HG02981 (cell line): ENCODE measurements at regions not wholly inside any gene's neighbourhood (a gene's known extent, or its start where the extent isn't known, plus 50 kb on each side); places are given as distances from the start of the nearest gene placed in this dataset.
A peak's percentile ranks its signal among the peaks of the same experiment; 100 is the strongest.

Experiments used
- ATAC-seq: cut with Tn5 transposase; IDR thresholded peaks from one replicate; pipeline ENCODE4 v1.9.1; 2021; ENCODE audit warnings: mild to moderate bottlenecking, moderate library complexity; ENCODE audit not compliant: unreplicated experiment

DNA sequence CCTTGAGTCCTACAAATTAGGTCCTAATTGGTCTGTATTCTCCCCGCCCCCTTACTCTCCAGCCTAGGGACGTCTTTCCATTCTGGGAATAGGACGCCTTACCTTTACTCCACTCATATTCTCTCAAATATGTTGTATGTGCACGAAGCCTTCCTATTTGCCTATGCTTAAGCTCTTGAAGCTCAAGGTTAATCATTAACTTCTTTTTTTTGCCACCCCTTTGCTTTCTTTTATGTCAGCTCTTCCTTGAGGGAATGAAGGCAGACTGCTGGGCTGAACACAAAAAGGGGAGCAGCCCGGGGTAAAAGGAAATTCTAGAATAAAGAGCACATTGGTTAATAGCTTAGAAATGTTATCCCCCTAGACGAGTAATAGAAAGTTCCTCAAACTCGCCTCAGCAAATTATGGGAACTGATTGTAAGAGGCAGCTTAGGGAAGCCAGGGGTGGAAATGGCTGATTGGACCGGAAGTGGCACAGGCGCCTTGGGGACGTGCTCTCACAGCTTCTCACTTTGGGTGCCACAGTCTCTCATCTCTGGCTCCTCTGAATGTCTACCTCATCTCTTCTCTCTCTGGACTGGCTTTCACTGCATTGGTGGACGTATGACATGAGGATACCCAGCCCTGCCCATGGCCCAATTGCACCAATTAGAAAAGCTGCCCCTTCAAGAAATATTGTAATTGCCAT is 122.3 kb upstream of the IL12B start:
- ATAC-seq = no peak

DNA sequence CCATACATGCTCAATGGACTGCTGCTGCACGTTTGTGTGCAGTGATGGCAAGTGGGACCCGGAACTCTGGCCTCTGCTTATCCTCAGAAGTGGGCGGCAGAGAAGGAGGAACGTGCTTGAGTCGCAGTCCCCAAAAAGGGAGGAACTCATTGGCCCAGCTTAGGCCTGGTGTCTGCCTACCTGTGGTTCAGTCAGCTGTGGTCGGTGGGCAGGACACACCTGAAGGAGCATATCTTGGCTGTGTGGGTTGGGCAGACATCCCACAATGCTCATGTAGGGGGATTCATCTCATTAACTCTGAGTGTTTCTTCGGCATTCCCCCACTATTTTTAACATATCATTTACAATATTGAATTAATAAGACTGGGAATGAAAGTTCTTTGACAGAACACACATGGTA is 122.9 kb upstream of the IL12B start:
- no peak for ATAC-seq

DNA sequence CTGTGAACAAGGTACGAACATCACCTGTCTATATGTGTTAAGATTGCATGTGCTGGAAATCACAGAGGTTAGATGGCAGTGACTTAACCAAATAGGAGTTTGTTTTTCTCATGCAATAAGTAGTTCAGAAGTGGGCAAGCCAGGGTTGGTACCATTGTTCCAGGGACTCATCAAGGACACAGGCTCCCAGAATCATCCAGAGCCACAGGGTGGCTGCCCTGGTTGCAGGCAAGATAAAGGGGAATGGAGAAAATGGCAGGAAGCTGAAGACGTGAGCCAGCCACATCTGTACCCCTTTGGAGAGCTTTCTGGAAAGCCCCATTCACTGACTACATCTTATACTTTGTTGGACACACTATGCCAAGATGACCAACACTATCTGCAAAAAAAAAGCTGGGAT is 126.0 kb upstream of the IL12B start:
- ATAC-seq = no peak

DNA sequence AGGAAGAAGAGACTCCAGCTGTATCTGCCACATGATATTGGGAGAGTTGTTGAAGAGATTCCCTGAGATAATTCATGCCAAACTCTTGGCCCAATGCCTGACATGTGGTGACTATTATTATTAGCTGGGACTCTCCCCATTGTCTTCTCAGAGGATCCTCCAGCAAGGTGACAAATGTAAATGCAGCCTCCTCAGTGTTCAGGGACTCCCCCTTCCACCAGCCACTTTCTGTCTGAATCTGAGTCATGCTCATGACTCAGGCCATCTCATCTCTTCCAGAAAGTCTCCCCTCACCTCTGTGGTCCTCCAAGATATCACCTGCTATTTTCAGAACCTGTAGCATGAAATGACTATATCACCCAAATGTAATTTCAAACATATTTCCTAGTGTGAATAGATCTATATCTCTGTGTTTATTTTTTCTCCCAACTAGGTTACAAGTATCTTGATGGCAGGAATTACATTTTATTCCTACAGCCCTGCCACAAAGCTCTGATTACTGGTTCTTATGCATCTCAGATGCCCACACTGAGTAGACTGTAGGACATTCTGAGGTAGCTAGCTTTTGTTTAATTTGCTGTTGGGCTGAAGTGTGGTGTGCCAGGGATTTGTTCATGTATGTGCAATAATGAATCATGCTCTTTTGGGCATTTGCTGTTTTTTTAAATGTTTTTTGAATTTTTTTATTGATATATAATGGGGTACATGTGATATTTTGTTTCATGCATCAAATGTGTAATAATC is 126.6 kb upstream of the IL12B start:
- ATAC-seq = peak; percentile 82

DNA sequence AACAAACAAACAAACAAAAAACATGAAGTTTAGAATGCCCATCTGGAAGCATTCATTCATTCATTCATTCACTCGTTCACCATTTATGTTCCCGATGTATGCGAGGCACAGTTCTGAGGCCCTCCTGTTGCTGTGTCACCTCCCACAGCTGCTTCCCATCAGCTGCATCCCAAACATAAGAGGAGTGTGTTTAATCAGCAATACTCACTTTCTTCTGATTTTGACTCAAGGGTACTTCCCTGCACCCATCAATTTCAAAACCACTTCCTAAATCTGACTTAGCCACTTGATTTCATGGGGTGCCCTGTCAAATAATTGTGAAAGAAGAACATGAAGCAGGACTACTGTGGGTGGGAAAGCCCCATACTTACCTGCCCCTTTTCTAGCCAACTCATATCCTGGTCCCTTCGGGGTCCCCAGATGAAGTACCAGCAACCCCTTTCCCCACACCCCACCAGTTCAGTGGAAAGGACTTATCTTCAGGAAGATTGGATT is 128.0 kb upstream of the IL12B start:
- ATAC-seq = peak; percentile 31

DNA sequence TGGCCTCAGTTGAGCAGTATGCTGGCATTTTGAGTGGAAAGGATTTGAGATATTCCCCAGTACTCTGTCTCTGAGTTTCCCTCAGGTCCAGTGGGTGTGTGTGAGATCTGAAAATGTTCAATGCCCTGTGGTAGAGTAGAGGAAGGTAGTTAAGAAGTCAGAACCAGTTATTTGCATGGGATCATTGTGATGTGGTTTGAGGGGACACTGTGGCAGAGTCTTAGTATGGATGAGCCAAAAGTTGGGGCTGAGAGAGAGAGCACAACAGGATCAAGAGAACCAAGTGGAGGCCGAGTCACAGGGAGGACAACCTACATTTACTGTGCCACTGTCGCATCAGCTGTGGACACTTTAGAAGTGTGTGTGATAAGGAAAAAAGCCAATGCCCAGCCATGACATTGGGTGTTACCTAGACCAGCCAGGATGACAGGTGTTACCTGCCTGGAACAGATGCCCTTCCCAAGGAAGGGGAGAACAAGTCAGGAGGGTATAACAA is 128.9 kb upstream of the IL12B start:
- no peak for ATAC-seq

DNA sequence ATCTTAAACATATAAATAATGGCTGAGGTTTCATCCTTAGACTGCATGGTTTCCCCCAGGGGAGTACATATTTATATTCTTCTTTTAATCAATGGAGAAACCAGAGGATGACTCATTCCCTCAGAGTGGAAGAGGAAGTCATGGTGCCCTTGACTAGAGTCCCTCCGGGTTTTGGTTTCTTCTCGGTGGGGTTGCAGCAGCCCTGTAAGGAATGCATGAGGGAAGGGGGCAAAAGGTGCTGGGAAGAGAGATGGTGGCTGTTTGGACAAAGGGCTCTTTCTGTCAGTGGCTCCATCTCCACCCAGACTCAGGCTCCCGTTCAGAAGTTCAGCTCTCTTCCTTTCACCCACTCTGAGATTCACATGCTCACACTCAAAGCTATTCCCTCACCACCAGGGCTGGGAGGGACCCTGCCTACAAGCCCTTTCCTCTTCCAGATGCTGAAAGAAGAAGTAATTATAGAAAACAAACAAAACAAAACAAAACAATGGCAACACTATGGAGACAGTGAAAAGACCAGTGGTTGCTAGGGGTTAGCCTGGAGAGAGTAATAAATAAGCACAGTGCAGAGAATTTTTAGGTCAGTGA is 129.8 kb upstream of the IL12B start:
- peak; percentile 33 for ATAC-seq

DNA sequence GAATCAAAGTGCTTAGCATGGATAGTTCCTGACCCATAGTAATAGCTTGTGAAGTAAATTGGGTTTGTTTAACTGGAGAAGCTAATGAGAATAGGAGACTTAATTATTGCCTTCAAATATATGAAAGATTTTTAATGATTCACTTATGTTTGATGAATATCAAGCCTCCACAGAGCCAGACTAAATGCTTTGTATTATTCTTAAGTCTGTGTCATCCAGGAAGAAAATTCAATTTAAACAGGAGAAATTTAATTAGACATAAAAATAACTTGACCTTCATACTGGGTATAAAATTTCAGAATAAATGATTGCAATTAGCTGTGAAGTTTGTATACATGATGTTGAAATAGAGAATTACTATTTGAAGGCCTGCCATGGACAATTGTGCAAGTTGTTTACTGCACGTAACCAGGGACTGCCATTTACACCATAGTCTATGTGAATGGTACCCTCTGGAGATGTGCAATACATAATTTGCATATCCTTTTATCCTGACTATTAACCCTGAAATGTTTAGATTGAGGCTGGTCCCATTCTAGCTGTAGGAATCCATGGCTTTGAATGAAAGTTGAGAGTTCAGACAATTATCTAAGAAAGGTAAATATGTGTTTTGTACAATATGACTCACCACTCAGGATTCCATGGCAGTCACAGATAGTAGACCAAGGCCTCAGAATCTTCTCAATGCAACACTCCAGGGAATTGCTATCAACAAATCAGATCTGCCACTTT is 133.5 kb upstream of the IL12B start:
- ATAC-seq = no peak

DNA sequence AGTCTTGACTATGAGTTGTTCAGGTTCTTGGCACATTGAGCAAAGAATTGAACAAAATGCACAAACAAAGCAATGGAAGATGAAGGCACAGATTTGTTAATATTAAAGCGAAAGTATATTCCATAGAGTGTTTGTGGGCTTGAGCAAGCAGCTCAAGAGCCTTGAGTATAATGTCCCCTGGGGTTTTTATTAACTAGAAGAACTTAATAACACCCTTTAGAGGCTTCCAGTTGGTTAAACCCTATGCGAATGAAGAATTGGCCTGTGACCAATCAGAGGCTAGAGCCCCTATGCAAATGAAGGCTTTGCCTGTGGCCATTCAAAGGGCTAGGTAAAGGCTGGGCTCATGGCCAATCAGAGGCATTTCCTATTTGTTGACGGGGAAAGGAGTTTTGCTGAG is 135.3 kb upstream of the IL12B start:
- no peak for ATAC-seq

DNA sequence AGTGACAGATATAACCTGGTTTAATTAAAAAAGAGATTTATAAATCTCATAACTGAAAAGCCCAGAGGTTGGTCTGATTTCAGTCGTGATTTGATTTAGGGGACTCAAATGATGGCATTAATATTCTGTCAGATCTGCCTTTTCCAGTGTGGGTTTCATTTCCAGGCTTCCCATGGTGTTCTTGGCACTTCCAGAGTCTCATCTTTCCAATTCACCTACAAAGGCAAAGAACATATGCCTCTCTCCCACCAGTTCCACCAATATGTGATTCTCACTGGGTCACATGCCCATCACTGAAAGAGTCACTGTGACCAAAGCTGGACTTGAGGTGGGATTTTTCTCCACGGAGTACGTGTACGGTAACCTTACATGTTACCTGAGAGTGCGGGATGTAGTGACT is 137.4 kb upstream of the IL12B start:
- ATAC-seq = no peak

DNA sequence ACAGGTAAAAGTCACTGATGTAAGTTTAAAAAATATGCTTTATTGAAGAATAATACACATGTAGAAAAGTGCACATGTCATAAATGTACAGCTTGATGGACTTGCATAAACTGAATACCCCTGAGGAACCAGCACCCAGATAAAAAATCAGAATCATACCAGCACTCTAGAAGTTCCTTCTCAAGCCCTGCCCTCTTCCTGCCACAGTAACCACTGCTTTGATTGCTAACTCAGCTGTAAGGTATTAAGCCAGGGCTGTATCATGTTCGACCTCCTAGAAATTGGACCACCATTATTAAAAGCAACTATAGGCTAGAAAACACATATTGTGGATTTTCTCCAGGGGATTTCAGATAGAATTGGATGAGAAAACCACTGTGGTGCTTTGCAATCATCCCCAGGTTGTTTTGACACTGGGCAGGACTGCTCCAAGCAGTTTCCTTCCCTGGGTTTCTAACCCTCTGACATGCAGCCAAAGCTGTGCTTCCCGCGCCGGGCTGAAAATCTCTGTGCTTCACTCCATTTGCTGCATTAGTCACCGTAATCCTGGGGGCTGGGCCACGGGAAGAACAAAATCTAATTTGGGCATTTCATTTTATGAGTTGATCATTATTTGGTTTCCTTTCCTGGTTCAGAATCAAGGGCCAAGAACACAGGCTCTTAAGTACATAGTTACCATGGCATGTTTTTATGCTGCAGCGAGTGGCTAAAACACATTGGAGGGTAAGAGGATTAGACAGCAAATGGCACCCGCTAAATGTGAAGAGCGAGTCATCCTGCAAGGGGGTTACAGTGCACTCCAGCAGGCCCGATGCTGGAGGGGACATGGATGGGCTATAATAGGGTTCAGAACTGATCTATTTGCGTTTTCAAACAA is 139.4 kb upstream of the IL12B start:
- ATAC-seq = peak; percentile 96

DNA sequence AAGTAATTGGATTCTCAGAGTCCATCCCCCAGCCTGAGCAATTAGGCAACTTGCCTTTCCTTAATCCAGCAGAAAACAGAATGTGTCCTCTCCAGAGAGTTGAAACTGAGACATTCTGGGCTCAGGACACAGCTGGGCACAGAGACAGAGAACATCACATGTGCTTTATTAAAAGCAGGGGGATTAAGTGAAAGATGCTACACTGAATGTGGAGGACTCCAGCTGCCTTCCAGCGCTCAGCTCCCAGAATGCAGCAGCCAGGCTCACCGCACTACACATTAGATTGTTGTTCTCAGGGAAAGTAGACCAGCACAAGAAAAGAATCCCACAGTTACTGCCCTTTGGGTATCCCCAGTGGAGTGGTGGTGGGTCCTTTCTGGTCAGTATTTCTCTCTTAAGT is 141.6 kb upstream of the IL12B start:
- no peak for ATAC-seq

DNA sequence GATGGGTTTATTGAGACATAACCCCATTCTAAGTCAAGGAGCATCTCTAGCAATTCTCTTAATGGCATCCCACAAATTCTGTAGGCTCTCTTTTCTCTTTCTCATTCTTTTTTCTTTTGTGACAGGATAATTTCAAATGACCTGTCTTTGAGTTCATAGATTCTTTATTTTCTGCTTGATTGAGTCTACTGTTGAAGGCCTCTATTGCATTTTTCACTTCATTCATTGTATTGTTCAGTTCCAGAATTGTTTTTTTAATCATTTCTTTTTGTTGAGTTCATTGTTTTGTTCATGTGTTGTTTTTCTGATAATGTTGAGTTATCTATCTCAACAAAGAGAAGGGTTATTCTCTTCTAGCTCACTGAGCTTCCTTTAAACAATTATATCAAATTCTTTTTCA is 144.7 kb upstream of the IL12B start:
- ATAC-seq = no peak

DNA sequence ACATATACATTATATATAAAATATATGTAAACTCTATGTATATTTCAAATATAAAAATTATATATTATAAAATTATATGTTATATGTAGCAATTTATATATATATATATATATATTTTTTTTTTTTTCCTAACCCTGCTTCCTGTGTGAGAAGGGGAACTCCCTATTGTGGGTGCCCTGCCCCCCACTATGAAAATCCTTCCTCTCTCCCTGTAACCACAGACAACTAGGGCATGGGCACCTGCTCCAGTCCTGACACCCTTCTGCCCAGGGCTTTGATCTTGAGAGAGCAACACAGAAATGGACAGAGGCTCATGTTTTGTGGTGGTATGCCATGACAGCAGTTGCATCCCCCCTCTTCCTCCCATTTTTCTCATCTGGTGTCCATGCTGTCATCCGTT is 148.7 kb upstream of the IL12B start:
- ATAC-seq = no peak

DNA sequence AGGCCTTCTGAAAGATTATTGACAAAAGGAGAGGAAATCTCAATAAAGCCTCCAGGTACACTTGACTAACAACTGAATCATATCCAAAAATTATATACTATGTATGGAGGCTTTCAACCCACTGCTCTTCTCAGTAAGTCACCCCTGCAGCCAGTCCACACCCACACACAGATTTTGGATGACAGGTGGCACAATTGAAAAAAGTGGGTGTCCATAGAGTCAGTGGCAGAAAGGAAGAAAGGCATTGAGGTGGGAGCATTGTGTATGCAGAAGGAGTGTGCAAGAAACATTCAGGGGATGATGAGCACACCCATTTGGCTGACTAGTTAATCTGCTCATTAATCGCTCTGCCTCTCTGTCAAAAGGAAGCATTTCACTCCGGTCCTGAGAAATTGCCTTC is 150.6 kb upstream of the IL12B start:
- no peak for ATAC-seq

DNA sequence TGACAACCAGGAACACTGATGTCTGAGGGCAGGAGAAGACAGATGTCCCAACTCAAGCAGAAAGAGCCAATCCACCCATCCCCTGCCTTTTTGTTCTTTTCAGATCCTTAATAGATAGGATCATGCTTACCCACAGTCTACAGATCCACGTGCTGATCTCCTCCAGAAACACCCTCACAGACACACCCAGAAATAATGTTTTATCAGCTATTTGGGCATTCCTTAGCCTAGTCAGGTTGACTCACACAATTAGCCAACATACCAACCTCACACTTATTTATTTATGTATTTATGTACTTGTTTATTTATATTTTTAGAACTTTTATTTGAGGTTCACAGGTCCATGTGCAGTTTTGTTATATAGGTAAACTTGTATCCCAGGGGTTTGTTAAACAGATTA is 151.5 kb upstream of the IL12B start:
- ATAC-seq = no peak

DNA sequence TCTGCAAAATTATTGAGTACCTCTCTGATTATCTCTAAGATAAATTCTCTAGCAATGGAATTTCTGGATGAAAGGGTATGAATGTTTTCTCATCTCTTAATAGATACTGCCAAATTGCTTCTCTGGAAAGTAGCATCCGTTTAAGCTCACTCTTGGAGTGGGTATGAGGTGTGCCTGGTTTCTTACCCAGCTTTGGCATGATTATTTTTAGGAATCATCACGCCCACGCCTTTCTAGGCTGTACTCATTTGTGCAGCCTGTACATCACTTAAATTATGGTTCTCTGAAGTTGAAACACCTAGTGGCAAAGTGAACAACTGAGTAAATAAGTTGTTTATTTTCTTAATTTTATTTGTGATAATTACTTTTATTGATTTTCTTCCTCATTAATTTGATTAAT is 156.5 kb upstream of the IL12B start:
- no peak for ATAC-seq

DNA sequence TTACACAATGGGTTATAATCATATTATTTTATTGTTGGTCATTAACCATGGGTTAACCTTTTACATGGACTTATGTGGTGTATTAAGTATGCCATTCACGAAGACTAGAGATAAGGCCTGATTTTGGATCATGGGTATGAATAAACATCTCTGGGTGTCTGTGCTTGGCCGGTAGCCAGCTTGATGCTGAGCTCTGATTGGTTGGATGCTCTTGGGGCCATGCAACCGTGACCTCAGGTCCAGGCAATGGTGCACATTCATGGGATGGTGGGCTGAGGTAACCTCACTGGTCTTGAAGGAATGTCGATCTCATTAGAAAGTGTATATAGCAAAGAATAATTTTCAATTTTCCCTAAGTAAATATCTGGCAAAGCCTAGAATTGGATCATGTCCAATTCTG is 158.2 kb upstream of the IL12B start:
- no peak for ATAC-seq

DNA sequence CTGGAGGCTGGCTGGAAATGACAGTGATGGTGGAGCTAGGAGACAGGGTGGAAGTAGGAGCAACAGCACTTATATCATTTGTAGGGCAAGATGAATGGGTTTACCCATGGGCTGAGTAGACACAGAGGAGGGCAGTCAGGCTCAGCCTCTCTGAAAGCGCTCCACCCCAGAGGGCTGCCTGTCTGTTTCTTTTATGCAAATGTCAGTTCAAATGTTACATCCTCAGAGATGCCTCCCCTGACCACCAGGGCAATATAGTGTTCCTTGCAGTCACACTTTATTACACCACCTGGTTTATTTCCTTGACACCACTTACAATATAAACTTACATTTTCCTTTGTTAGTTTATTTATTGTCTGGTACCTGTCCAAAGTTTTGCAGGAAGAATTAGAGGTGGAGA is 159.5 kb upstream of the IL12B start:
- ATAC-seq = peak; percentile 65

DNA sequence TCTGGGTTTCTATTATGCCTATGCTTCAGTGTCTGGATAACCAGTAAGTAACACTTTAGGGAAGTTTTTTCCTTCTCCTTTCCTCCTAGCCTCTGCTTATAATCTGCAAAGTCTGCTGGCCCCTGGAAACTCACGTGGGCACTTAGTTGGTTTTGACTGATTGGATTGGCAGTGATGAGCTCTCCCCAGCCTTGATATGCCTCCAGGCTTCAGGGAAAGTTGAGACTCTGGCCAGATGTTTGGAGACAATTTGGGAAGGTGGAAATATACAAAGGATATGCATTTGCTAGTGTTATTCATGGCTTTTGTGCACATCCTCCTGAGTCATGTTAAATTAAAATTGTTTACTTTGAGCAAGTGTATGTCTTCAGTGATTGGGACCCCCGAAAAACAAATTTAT is 160.2 kb upstream of the IL12B start:
- no peak for ATAC-seq
